Activated CD8-positive, alpha-beta memory T cell treated with anti-CD3 and anti-CD28 coated beads for 48 hours (primary cell): ENCODE measurements at regions not wholly inside any gene's neighbourhood (a gene's known extent, or its start where the extent isn't known, plus 50 kb on each side); places are given as distances from the start of the nearest gene placed in this dataset.

Experiments used
- DNase-seq, 3 experiments: peaks; one replicate each; pipeline ENCODE4 v3.0.0-alpha.2; 2020; ENCODE audit warnings: low read depth in 2 of 3, low spot score in 2 of 3

DNA sequence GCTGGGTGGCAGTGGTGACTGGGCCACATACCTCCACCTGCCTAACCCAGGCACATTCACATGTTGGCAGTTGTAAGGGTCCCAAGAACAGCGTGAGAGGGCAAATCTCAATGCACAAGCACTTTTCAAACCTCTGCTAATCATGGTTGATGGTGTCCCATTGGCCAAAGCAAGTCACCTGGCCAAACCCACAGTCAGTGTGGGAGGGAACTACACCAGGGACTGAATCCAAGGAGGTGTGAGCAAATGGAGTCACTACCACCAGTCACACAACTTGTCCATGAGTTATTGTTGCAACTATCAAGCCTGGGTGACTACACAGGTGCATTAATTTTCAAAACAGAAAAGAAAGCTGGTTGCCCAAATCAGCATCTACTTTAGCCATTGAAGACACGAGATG, 260.1 kb downstream of the BCOR start:
- DNase-seq = no peak

DNA sequence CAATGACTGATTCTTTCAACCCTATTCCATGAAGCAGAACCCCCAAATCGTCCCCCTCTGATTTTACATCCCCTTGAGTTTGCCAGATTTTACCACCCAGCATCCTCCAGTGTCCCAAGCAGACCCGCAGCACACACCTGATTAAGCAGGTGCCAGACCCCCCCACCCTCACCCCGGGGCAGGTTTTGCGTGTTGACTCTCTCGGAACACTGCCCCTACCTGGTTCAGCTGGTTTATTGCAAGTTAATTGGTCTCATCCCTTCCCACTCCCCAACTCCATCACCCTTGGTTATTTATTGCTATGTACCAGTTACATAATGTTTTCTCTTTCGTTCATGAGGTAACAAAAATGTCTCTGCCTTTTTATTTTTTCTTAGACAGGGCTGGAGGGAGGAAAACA, 258.4 kb downstream of the BCOR start:
- DNase-seq = no peak

DNA sequence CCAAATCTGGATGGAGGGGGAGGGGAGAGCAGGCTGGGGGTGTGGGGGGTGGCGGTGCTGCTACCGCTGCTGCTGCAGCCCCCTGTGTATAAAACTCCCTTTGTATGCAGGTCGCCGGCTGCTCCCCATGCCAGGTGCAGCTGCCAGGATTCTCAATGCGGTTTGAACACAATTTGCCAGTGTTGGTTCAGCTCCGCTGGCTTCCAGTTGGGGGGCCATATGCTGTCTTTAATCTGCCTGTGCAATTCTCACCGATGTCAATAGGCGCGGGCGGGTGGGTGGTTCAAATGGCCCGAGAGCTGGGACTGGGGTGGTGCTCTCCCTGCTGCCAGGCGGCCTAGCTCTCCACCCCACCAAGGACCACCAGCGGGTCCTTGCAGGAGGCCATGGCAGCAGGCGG, 257.6 kb downstream of the BCOR start:
- no peak for DNase-seq

DNA sequence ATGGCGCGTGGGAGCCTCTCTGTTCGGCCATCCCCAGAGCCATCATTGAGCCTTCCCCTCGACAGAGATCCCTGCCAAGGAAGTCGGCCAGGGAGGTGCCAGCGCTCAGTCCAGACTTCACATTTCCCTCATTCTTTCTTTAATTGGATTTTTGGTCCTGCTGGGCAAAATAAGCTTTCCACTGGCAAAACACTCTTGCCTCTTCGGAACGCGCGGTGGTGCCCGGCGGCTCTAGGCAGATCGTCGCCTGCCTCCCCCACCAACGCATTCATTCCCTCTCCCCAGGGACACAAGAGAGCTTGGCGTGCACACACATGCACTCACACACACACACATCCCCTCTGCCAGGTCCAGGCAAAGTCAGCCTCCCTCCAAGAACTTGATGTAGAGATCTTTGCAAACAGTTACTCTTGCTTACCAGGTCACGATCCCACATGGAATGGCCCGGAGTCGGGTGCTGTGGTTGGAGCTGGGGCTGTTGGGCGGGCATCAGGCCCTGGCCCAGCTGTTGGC, 257.1 kb downstream of the BCOR start:
- DNase-seq = no peak

DNA sequence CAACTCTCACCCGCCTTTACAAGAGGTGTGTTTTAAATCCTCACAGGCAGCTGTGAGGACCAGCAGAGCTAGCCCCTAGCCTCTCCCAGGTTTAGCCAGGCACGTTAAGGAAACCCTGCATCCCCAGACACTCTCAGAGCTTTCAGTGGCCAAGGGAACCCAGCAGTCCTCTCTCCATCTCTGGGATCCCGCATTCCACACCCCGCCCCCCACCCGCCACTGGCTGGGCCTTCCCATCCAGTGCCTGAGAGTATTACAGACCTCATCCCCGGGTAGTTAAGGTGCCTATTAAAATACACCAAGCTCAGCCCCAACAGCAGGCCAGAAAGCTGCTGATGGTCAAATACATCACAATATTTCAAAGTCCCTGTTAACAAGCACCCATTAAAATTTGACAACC, 256.2 kb downstream of the BCOR start:
- no peak for DNase-seq

DNA sequence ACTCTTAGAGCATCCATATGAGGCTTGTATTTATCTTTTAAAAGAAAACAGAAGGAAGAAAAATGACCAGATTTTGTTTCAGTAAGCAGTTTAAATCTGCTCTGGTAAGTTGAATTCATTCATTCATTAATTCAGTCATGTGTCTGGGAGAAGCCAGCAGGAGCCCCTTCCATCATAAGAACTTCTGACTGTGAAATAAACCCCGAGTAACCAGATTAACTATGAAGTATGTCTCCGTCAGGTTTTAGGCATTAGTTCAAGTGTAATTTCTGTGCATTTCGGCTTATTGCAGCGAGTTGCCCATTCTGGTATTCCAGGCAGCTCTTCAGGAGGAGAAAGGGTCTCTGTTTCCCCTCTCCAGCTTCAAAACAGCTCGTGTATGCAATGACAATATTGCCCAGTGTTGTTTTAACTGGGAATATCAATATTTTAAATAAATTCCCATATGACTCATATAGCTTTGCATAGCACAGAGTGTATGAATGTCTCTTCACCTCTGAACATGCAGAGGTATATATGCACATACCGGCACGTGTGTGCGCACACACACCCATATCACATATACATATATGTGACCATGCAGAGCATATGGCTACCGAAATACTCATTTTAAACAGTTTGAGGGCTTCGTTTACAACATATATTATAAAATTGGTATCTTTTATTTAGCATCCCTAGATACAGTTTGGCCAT, 255.3 kb downstream of the BCOR start:
- no peak for DNase-seq

DNA sequence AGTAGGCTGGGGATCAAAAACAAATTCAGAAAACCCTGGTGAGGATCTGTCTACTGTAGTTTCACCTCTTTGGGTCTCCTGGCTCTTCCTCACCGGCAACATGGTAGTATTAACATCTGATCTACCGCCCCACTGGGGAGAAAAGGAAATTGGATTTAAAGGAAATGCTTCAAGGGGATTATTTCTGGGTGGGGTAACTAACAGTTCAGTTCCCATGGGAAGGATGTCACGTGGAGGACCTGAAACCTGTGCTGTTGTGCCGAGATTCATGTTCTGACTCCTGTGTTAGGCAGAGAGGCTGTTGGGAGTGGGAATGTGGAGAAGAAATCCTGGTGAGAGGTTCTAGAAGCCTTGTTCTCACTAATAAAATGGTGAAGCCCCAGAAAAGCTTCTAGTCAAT, 254.4 kb downstream of the BCOR start:
- no peak for DNase-seq

DNA sequence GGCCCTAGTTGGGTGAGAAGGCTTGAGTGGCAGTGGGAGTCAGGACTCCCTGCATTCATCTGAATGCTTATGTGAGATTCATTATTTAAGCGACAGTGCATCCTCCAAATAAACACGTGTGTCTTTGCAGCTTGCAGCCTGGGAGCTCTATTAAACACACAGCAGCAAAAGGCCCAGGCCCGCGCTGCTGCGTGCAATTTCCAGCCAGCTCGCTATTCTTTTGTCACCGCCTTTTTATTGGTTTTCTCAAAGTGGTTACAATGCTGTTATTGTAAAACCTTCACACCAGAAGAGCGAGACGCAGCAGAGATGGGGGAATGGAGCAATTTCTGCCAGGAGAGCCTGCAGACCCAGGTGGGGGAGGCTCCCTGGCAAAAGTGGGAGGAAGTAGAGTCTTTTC, 252.5 kb downstream of the BCOR start:
- no peak for DNase-seq

DNA sequence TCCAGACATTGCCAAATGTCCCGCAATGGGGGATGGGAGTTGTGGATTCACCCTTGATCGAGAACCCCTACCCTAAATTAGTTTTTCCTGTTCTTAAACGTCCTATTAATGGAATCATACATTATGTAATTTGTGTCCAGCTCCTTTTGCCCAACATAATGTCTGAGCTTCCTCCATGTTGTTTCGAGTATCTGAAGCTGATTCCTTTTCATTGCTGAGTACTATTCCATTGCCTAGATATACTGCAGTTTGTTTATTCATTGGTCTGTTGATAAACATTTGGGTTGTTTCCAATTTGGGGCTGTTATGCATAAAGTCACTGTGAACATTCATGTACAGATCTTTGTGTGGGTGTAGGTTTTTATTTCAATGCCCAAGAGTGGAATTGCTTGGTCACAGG, 251.3 kb downstream of the BCOR start:
- no peak for DNase-seq

DNA sequence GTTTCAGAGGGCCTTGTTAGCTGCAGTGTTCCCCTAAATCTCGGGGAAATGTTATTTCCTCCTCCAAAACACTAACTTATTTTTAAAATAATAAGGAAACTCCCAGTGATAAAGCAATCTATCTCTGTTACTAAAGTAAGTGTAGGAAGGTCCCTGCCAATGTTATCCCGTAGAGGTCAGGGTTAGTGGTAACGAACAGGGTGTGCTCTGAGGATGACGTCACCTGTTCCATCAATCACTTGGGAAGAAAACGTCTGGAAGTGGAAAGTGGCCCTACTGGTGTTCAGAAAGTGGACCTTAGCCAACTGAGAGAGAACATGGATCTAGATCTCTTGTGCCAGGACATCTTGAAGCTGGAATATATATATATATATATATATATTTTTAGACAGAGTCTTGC, 249.5 kb downstream of the BCOR start:
- DNase-seq = no peak

DNA sequence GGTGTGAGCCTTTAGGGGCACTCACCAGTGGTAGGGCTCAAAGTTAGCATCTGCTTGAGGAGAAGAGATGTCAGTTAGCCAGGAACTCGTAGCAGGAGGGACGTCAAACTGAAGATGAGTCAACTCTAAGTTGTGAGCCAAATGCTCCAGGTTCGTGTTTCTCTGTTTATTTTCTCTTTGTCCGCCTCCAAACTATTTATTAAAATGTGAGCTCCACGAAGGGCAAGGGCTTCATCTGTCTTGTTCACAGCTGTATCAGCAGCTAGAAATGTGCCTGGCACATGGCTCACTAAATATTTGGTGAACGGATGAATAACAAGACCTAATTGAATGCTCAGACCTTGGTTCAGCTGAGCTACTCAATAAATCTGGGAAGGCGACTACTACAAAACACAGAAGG, 248.9 kb downstream of the BCOR start:
- DNase-seq = no peak

DNA sequence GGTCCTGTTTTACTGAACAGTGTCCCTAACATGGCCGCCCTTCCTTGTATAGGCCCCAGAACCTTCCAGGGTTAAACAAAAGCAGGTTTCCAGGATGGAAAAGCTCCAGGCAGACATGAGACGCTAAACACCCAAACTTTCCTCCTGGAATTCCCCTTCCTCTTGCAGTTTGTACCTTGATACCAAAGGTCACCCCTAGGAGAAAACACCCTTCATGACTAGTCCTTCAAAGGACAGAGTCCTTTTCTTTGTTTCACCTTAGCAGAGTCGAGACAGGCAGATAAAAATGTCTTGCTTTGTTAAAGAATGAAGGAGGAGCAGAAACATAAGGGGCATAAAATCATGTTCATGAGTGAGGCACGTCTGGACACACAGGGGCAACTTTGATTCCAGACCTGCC, 247.5 kb downstream of the BCOR start:
- no peak for DNase-seq

DNA sequence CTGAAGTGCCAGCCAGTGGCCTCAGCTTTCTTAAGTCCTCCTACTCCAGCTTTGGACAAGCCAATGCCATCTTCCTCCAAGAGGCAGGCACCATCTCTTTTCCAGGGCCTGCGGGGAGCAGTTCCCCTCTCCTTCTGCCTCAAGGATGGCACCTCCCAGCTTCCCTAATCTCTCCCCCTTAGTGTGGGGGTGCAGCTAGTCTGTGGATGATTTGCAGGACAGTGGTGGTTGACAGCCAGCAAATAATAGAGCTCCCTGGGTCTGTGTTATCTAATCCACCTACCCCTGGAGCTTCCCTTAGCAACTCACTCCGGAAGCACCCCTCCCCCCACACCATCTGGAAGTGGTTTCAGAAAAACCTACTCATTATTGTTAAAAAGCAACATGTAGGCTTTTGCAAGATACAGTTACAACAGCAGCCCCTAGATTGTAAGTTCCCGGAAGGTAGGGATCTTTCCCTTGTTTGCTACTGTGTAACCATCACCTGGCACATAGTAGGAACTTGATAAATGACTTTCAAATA, 247.1 kb downstream of the BCOR start:
- no peak for DNase-seq

DNA sequence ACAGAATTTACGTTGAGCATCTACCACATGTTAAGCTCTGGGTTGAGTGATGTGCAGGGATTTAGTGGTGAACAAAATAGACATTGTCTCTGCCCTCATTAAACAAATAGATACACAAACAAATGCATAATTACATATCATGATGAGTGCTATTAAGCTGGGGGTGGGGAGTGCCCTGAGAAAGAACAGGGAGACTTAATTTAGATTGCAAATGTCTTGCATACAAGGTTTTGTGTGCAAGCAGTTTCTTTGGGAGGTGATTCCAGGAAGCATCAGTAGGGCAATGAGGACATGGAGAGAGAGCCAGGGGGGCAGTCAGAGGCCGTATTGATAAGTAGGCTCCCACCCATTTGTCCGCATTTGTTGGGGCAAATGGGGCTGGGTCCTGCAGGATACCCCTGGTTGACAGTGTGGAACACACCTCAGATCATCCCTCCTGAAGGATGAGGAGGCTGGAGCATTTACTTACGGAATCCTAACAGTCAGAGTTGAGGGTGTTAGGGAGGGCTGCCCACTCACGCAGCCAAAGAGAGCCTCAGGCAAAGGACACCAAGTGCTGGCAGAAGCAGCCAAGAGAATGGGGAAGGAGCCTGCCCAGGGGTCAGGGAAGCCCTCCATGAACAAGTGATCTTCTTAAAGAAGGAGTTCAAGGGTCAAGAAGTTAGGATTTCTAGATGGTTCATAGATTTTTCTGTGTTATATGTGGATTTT, 245.9 kb downstream of the BCOR start:
- no peak for DNase-seq

DNA sequence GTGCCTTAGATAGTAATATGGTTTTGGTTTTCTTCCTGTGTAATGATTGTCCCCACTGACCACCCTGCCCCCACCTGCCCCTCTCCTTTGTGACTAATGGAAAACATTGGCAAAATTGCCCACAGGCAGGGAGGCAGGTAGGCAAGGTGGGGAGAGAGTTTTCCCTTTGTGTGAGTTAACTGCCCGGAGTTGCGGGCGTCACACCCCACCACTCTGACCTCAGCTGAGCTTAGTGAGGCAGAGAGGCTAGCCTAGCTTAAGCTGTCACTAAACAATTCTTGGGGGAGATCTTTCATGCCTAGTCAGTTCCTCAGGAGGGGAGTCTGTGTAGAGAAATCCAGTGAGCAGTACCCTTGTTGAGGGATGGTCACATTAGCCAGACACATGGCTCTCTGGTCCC, 245.3 kb downstream of the BCOR start:
- DNase-seq = no peak

DNA sequence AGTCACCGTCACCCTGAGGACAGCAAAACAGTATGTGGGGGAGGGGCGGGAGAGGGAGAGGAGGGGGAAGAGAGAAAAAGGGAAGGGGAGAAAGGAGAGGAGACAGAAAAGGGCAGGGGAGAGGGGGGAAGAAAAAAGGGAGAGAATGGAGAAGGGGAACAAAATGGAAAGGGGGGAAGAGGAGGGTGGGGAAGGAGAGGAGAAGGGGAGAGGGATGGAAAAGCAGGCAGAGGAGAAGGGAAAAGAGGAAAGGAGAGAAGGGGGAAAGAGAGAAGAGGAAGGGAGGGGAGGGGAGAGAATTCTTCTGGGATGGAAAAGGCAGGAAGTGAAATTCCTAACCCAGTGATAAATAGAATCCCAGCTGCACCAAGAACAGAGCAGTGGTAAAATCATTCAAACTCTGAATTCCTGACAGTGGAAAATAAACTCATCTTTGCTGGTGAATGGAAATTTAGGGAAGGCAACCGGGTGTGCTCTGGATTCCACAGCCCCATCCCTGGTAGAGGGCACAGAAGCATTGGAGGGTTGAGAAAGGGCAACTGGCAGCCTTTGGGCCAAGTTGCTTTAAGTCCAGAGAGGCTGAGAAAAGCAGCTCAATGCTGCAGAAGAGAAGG, 244.2 kb downstream of the BCOR start:
- no peak for DNase-seq

DNA sequence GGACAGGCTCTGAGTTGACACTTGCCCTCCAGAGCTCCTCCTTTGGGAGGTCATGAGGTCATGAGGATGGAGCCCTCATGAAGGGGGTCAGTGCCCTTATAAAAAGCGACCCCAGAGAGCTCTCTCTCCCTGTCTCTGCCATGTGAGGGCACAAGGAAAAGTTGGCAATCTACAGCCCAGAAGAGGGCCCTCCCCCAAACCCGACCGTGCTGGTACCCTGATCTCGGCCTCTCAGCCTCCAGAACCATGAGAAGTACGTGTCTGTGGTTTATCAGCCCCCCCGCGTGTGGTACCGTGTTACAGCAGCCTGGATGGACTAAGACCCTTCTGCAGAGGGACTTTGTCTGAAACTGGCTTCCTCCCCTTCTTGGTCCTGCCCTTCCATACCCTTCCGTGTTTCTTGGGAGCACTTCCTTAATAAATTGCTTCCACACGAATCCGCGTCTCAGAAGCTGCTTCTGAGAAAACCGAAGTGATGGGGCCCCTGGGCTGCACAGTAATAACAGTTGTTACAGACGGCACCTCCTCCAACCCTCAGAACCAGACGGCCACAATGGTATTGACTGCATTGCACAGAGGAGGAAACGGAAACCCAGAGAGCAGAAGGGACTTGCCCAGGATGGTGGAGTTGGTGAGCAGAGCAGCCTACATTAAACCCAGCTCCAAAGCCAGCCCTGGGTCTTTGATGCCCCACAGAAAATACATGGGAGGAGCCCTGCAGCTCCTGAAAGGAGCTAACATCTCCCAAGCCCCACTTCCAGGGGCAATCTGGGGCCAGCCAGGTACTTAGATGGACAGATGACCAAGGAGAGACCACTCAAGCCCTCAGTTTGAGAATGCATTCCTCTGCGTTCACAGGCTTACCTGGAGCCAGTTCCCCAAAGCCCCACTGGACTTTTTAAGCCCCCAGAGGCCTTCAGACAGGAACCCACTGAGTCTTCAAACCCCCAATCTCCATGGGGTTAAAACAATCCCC, 242.7 kb downstream of the BCOR start:
- DNase-seq = peak; percentile 35 to 49 (median 37)

DNA sequence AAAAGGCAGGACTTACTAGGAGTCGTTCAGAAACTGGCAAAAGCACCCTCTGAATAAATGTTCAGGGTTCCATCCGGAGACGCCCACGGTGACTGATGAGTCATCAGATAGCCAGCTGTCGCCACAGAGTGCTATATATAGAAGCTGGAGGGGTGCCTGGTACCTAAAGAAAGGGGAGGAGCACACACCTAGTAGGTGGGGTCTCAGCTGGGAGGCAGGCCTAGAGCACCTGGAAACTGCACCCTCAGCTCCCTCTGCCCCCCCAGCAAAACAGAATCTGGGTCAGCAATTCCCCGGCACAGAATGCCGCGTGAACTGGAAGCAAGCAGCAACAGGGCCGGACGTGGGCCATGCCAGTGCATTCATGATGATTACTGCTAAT, 242.0 kb downstream of the BCOR start:
- DNase-seq = peak; percentile 30 to 56 (median 42)

DNA sequence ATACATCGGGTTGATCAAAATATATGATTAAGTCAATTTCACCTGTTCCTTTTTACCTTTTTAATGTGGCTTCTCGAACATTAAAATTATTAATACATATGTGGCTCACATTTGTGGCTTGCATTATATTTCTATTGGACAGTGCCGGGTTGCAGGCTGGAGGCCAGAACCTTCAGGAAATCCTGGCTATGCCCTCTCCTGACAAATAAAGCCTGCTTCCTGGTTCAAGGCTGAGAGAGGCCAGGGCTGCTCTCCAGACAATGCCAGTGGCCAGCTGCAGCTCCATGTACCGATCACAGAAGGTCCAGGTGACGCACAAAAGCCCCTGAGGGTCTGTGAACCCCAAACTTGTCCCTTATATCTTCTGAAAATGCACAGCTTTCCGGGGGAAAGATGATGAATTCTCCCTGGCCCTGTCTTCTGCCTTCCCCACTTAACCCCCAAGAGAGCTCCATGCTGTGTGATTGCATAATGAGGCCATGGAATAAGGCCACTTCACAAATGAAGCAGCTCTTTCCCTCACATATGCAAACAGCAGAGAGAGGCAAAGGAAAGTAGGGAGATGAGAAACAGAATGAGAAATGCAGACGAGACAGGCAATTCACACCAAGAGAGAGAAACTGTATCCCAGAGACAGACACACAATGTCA, 241.2 kb downstream of the BCOR start:
- DNase-seq = no peak

DNA sequence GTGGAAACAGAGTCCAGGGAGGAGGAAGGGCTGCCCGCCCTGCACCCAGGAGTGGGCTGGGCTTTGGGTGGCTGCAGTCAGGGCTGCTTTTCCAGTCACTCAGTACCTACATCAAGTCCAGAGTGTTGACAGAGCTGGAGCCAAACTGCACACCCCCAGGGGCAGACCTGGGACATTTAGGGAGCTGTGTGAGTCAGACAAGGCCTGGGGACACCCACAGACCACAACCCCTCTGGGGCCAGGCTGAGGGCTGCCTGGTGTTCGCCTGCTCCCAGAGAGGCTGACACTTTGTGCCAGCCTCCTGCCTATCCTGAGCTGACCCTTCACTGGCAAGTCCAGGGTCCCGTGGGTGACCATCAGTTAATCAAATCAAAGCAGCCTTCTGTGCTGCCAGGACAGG, 240.0 kb downstream of the BCOR start:
- DNase-seq = no peak
